ENCODE measurements at regions not wholly inside any gene's neighbourhood (a gene's known extent, or its start where the extent isn't known, plus 50 kb on each side); places are given as distances from the start of the nearest gene placed in this dataset.

- TF ChIP-seq CTCF (IDR thresholded peaks at IDR 0.05): no peak
- no peak for TF ChIP-seq POLR2A (IDR thresholded peaks at IDR 0.05)
These were observed 89.1 kb upstream of the KCNMA1 start for GRCh38 chr10:77726732-77727131.
